T-helper 2 cell treated with Interferon-gamma antibody and Interleukin-4, amounts not matched to agents 5 μg/mL and 100 μg/mL, for 36 hours (primary cell): ENCODE measurements at regions not wholly inside any gene's neighbourhood (a gene's known extent, or its start where the extent isn't known, plus 50 kb on each side); places are given as distances from the start of the nearest gene placed in this dataset.

Experiments used
- DNase-seq: peaks from one replicate; pipeline ENCODE4 v3.0.0; 2021; ENCODE audit warnings: low spot score
- H3K27ac Mint-ChIP-seq: one replicate; pipeline ENCODE4 v1.8.0; 2021; ENCODE audit warnings: mild to moderate bottlenecking, mixed read lengths
- H3K27me3 Mint-ChIP-seq: one replicate; pipeline ENCODE4 v1.8.0; 2021; ENCODE audit warnings: low read depth, mixed read lengths
- H3K36me3 Mint-ChIP-seq: one replicate; pipeline ENCODE4 v1.8.0; 2021; ENCODE audit warnings: low read depth, mixed read lengths
- H3K4me1 Mint-ChIP-seq: one replicate; pipeline ENCODE4 v1.8.0; 2021; ENCODE audit warnings: low read depth, mixed read lengths
- H3K4me3 Mint-ChIP-seq: one replicate; pipeline ENCODE4 v1.8.0; 2022; ENCODE audit warnings: mild to moderate bottlenecking, moderate library complexity, mixed read lengths
- H3K9me3 Mint-ChIP-seq: one replicate; pipeline ENCODE4 v1.8.0; 2021; ENCODE audit warnings: mixed read lengths

DNA sequence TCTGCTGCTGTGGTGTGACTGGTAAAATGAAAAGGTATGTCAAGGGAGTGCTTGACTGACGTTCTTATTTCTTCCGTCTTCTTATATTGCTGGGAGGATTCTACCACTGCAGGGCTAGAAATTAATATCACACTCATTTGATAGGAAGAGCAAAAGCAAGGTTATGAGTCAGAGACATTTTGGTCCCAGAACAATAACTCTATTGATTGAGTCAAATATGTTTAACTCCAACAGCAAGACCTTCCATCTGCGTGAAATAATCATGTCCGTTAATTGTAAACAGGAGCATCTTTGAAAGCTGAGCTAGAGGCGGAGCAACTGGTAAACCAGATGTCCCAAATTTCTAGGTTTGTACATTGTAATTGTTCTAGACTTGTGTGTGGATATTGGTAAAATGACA, 1293.6 kb downstream of the AACS start:
- H3K27ac Mint-ChIP-seq: no peak overlapping the region
- H3K36me3 Mint-ChIP-seq: no peaks in the 10 kb centered on the region
- no peaks in the 10 kb centered on the region for H3K27me3 Mint-ChIP-seq
- no peak overlapping the region for H3K4me3 Mint-ChIP-seq
- peaks cover 31% of the 10 kb centered on the region for H3K9me3 Mint-ChIP-seq
- no peak for DNase-seq
- H3K4me1 Mint-ChIP-seq: no peaks in the 10 kb centered on the region

DNA sequence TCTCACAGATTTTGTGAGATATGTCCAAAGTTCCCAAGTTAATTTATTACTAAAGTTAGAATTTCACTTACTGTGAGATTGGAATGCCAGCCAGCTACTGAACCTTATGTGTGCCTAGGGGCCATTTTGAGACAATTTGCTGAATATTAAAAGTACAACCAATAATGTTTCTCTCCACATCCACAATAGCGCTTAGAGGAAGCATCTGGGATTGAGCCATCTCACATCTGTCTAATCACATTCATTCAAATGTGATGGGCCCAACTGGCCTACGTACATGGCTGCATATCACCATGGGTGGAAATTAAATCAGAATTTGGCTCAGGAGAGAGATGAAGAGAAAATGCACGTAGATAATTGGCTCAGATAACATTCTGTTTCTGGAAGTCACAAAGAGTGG, 1294.0 kb downstream of the AACS start:
- H3K9me3 Mint-ChIP-seq: peaks cover 27% of the 10 kb centered on the region

DNA sequence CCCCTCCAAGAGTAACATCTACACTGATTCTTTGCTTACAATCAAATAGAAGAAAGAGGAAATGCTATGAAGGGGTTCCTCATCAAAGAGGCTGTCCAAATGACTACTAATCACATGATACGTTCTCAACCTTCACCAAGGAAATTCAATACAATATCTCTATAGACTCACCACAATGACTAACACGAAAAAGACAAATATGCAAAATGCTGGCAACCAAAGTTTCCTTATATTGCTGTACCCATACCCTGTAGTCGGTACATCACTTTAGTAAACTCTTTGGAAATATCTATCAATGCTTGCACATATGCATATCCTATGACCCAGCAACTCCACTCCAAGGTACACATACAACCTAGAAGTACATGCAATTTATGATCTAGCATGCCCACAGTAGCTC, 1296.6 kb downstream of the AACS start:
- Mint-ChIP-seq H3K27me3 (no peaks in the 10 kb centered on the region), H3K27ac (no peak overlapping the region), H3K9me3 (peaks cover 21% of the 10 kb centered on the region), H3K4me3 (no peak overlapping the region), H3K36me3 (no peaks in the 10 kb centered on the region), H3K4me1 (no peaks in the 10 kb centered on the region)
- no peak for DNase-seq

More for the DNA sequence above, 1294.0 kb downstream of the AACS start:
- Mint-ChIP-seq H3K36me3 (no peaks in the 10 kb centered on the region), H3K27me3 (no peaks in the 10 kb centered on the region), H3K4me3 (no peak overlapping the region), H3K4me1 (no peaks in the 10 kb centered on the region), H3K27ac (no peak overlapping the region)
- no peak for DNase-seq

DNA sequence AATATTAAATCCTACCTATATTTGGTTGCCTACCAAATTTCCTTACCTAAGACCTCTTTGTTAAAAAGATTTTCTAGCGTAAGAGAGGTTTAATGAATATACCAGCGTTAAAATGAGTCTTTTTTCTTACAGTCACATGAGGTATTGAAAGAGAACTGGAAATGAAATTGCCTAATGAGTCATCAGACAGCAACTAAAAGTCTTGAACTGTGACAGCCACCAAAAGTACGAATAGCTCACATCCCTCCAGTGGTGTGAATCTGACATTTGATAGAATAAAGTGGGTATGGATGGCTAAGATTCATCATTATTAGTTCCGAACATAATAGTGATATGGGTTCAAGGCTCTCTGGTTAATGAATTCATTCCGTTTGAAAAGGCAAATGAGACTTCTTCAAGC, 1297.3 kb downstream of the AACS start:
- no peak overlapping the region for H3K4me3 Mint-ChIP-seq
- DNase-seq: no peak
- peaks cover 17% of the 10 kb centered on the region for H3K9me3 Mint-ChIP-seq
- H3K27ac Mint-ChIP-seq: no peak overlapping the region
- no peaks in the 10 kb centered on the region for H3K4me1 Mint-ChIP-seq
- H3K27me3 Mint-ChIP-seq: no peaks in the 10 kb centered on the region
- H3K36me3 Mint-ChIP-seq: no peaks in the 10 kb centered on the region

DNA sequence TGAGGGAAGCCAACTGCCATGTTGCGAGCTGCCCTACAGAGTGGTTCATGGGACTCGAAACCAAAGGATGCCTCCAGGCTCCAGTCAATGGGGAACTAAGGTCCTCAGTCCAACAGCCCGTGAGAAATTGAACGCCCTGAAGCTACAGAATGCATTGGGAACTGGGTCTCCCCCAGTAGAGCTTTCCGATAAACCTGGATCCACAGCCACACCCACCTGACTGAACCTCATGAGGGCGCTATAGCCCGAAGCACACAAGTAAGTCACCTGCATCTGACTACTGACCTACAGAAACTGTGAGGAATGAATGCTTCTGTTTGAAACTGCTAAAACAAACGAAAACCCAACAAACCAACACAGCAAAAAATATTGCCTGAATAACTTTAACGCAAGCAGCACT, 1297.7 kb downstream of the AACS start:
- peaks cover 20% of the 10 kb centered on the region for H3K9me3 Mint-ChIP-seq
- no peaks in the 10 kb centered on the region for H3K27me3 Mint-ChIP-seq
- no peaks in the 10 kb centered on the region for H3K36me3 Mint-ChIP-seq
- no peaks in the 10 kb centered on the region for H3K4me1 Mint-ChIP-seq
- H3K4me3 Mint-ChIP-seq: no peak overlapping the region
- no peak for DNase-seq
- no peak overlapping the region for H3K27ac Mint-ChIP-seq

DNA sequence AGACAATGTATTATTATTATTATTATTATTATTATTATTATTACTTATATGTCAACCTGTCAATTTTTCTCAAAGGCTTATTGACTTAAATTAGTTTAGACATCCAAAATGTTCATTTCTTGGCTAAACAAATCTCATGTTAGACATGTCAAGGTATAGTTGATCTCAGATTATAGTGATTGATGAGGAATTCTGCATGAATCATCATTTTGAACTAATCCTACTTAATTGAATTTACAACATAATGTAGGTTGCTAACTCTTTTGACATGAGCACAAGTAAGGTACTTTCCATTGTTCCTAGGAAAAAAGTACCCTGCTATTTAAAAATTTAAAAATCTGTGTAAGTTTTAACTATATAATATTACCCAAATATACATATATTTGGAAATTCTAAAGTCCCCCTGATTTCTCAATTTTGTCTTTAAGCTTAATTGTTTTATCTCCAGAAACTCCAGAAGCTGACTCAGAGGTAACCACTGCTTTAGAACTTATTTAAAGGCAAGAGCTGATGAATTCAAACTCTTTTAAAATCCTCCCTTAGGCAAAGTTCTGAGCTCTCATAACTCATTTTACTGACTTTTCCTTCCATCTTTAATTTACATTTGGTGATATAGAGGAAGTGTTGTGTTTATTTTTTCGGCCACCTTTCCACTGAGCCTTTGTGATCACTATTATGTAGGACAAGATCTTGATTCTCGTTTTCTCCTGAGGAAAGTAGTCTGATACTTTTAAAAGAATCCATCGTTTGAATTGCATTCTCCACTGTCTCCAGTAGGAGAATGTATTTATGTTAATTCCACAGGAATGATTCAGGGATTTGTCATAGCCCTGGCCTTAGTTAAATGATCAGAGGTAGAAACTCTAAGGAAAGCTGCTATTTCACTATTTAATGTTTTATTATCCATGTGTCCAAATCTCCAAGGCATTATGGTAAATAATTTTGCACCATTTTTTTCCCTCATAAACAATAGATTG, 1304.5 kb downstream of the AACS start:
- Mint-ChIP-seq H3K27ac (no peak overlapping the region), H3K36me3 (no peaks in the 10 kb centered on the region), H3K4me1 (no peaks in the 10 kb centered on the region), H3K4me3 (no peak overlapping the region), H3K9me3 (peaks cover 16% of the 10 kb centered on the region), H3K27me3 (no peaks in the 10 kb centered on the region)
- no peak for DNase-seq

DNA sequence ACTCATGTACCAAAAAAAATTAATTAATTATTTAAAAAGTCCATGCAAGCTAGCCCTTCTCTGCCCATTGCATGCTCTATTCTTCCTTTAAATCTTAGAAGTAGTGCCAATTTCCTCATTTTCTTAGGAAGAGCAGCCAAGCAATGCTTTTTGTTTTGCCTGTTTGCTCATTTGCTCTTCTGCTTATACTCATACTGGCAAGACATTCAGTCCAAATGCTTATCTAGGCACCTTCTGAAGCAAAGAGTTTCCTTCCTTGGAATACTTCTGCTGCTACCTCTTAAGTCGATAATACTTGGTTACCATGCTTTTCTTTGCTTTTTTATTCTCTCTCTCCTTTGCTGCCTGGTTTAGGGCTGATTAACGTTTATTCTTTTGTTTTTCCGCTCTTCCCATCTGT, 1318.3 kb downstream of the AACS start:
- Mint-ChIP-seq H3K4me1 (no peaks in the 10 kb centered on the region), H3K9me3 (peaks cover 28% of the 10 kb centered on the region), H3K36me3 (no peaks in the 10 kb centered on the region), H3K4me3 (no peak overlapping the region), H3K27me3 (no peaks in the 10 kb centered on the region), H3K27ac (no peak overlapping the region)
- DNase-seq: no peak

DNA sequence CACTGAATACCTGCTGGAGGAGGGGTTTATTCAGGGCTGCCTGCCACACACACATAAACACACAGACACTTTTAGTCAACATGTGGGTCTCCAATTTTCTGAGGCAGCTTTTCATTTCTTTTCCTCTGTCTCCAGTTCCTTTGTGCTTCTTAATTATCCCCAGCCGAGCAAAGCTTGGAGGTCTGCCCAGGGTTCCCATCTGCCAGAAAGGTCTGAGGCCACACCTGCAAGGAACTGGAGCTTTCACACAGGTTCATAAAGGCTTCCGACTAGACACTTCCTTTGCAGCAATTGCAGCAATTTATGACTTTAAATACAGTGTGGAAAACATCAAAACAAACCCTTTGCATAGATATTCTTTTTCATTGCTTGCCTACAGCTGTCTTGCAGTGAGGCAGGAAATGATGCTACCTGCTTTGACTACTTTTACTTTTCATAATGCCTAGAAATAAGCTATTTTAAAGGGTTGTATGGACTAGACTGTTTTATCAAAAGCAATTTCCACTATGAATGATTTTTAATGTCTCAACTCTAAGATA, 1318.9 kb downstream of the AACS start:
- H3K4me3 Mint-ChIP-seq: no peak overlapping the region

DNA sequence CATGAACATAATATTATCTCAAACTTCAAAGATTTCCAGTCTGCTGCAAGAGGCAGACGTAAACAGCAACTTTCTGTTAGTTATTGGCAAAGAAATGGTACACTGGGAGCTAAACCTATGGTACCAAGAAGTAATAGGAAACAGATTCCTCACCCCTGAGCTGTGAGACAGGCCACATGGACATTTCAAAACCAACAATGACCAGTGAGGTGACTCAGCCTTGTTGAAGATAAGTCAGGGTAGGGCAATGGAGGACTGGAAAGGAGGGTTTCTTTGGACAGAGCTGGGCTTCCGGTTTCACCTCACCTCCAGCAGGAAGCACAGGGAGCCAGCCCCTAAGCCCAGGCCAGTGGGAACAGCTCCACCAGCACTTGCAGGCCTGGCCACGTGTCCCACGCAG, 1320.5 kb downstream of the AACS start:
- Mint-ChIP-seq H3K27ac (no peak overlapping the region), H3K4me3 (no peak overlapping the region), H3K27me3 (no peaks in the 10 kb centered on the region), H3K4me1 (no peaks in the 10 kb centered on the region), H3K36me3 (no peaks in the 10 kb centered on the region), H3K9me3 (peaks cover 29% of the 10 kb centered on the region)
- no peak for DNase-seq

More for the DNA sequence above, 1318.9 kb downstream of the AACS start:
- no peak overlapping the region for H3K27ac Mint-ChIP-seq
- H3K4me1 Mint-ChIP-seq: no peaks in the 10 kb centered on the region
- H3K9me3 Mint-ChIP-seq: peaks cover 31% of the 10 kb centered on the region
- DNase-seq: no peak
- no peaks in the 10 kb centered on the region for H3K27me3 Mint-ChIP-seq
- no peaks in the 10 kb centered on the region for H3K36me3 Mint-ChIP-seq

DNA sequence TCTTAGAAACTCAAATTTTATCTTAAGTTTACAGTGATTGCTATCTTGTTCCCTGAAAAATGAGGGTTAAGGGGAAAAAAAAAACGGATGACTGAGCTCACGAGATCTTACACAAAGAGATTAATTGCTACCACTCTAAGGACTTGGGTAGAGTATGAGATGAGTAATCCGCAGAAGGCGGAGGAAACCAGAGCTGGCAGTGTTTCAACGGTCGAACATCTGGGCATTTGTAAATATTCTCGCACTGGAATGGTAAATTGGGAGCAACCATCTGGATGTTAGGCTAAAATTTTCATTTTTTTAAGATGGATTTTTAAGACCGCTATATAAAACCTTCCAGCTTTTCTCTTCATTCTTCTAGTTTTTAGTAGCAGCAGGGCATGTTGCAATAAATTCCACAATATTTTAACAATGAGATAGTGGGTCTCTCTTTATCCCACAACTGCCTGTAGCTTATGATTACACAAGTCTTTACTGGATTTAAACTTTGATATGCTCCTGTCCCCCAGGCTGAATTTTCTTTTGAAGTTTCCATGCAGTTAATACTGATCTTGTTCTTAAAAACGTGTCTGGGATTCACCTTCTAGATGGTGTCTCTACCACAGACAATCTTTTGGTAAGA, 1324.1 kb downstream of the AACS start:
- DNase-seq: no peak
- no peaks in the 10 kb centered on the region for H3K4me1 Mint-ChIP-seq
- peaks cover 11% of the 10 kb centered on the region for H3K9me3 Mint-ChIP-seq
- H3K4me3 Mint-ChIP-seq: no peak overlapping the region
- H3K27me3 Mint-ChIP-seq: no peaks in the 10 kb centered on the region
- no peak overlapping the region for H3K27ac Mint-ChIP-seq
- H3K36me3 Mint-ChIP-seq: no peaks in the 10 kb centered on the region

DNA sequence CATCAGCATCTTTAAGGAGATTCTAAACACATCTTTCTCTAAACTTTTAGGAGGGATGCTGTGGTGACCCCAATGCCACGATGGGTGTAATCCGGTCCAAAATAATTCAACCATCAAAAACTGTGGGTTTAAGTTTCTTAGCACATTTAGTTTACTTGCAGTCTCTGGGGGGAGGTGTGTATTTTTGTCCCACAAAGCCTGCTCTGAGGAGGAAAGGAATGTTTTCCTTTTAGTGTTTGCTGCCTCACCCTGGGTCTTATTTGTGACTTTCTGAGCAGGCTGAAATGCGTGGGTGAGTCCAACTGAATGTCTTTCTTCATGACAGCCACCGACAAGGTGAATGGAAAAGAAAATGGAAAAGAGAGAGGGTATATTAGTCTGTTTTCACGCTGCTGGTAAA, 1324.7 kb downstream of the AACS start:
- DNase-seq: no peak
- Mint-ChIP-seq H3K4me3 (no peak overlapping the region), H3K4me1 (no peaks in the 10 kb centered on the region), H3K9me3 (peaks cover 11% of the 10 kb centered on the region), H3K36me3 (no peaks in the 10 kb centered on the region), H3K27me3 (no peaks in the 10 kb centered on the region), H3K27ac (no peak overlapping the region)

DNA sequence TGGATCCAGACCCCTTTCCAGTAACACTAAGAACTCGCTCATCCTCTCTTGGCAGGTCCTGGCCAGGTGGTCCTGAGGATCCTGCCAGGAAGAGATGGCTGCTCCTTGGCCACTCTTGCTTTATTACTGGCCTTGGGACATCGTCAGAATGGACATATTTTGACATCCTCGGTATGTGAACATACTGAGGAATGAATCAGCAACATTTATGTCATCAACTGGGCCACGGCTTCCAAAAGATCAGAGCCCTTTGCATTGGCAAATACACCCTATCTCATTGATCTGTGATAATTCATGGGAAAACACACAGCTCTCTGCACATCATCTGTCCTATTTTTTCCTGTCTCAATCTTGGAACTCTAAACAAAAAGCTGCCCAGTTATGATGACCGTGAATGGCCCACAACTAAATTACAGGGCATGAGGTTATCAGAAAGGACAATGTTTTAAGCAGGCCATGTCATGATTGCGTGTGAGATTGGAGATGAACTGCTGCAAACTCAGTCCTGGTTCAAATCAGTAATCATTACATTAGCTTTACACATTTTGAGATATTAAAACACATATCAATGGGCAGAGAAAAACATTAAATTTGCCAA, 1325.8 kb downstream of the AACS start:
- Mint-ChIP-seq H3K36me3 (no peaks in the 10 kb centered on the region), H3K27ac (no peak overlapping the region), H3K9me3 (peaks cover 11% of the 10 kb centered on the region), H3K27me3 (no peaks in the 10 kb centered on the region), H3K4me3 (no peak overlapping the region), H3K4me1 (no peaks in the 10 kb centered on the region)
- no peak for DNase-seq

DNA sequence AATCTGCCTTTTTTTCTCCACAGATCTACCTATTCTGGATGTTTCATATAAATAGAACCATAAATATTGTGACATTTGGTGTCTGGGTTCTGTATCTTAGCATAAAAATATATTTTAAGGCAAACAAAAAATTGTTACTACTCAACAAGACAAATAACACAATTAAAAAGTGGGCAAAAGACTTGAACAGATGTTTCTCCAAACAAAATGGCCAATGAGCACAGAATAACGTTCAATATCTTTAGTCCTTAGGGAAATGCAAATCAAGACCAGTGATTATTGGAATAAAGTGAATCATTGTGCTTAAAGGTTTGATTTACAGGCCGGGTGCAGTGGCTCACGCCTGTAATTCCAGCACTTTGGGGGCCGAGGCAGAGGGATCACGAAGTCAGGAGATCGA, 1331.3 kb downstream of the AACS start:
- H3K27ac Mint-ChIP-seq: no peak overlapping the region
- DNase-seq: no peak
- no peaks in the 10 kb centered on the region for H3K27me3 Mint-ChIP-seq
- peaks cover 4% of the 10 kb centered on the region for H3K9me3 Mint-ChIP-seq
- no peaks in the 10 kb centered on the region for H3K36me3 Mint-ChIP-seq
- no peaks in the 10 kb centered on the region for H3K4me1 Mint-ChIP-seq
- H3K4me3 Mint-ChIP-seq: no peak overlapping the region

DNA sequence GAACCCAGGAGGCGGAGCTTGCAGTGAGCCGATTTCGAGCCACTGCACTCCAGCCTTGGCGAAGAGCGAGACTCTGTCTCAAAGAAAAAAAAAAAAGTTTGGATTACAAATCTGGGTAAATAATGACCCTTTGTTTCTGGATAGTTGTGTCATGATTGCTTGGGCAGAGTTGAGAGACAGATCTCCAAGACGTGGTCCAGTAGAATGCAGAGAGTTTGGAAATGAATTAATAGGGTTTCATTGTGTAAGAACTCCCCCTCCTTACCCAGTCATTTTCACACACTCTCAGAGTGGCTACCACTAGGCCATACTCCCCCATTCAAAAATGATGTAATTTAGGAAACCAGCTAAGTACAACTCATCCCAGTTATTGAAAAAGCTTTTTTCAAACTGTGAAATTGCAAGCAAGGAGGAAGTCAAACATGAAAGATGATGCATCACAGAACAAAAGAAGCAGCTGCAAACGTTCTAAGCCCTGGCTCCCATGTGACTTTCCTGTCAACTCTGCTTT, 1331.9 kb downstream of the AACS start:
- no peak for DNase-seq
- Mint-ChIP-seq H3K4me1 (no peaks in the 10 kb centered on the region), H3K27ac (no peak overlapping the region), H3K36me3 (no peaks in the 10 kb centered on the region), H3K27me3 (no peaks in the 10 kb centered on the region), H3K9me3 (peaks cover 4% of the 10 kb centered on the region), H3K4me3 (no peak overlapping the region)
